Eye (tissue), 1 donor: ENCODE measurements at regions not wholly inside any gene's neighbourhood (a gene's known extent, or its start where the extent isn't known, plus 50 kb on each side); places are given as distances from the start of the nearest gene placed in this dataset.
A peak's percentile ranks its signal among the peaks of the same experiment; 100 is the strongest.

Experiments used
- DNase-seq: peaks from one replicate; pipeline ENCODE4 v3.0.0-alpha.2; 2015

- no peak for DNase-seq
Measured at GRCh38 chr1:22386774-22387173, 64.9 kb upstream of the ZBTB40 start.

- peak; percentile 35 for DNase-seq
Measured at GRCh38 chr1:22387919-22388580, 63.6 kb upstream of the ZBTB40 start.

GRCh38 chr1:22388671-22389450 lies 62.8 kb upstream of the ZBTB40 start:
- DNase-seq: peak; percentile 19

GRCh38 chr1:22393587-22393986 lies 58.1 kb upstream of the ZBTB40 start:
- DNase-seq: no peak

- no peak for DNase-seq
Measured at GRCh38 chr1:22398656-22399420, 52.8 kb upstream of the ZBTB40 start.

DNA sequence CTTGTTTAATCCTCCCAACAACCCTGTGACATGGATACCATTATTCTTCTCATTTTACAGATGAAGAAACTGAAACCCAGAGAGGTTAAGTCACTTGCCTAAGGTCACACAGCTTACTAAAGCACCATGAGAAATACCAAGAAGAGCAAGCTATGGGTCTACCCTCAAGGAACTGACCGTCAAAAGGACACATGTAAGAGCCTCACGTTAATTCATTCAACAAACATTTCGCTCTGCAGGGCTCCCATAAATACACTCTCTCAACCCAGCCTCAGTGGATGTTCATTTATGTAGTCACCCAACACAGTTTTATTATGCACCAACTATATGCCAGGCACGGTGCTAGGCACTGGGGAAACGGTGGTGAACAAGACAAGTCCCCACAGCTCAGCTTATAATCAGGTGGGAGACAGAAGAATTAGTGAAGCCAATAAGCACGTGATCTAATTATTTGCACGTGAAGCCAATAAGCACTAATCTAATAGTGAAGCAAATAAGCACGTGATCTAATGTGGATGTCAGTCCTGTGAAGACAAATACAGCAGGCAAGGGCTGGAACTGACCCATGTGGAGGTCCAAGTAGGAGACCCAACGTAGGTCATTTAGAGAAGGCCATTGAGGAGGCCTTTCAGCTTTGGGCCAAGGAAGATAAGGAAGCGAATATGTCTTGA lies 52.1 kb upstream of the ZBTB40 start:
- DNase-seq: no peak
